ENCODE measurements at regions not wholly inside any gene's neighbourhood (a gene's known extent, or its start where the extent isn't known, plus 50 kb on each side); places are given as distances from the start of the nearest gene placed in this dataset.

- TF ChIP-seq CTCF (conservative IDR thresholded peaks at IDR 0.05; ENCODE audit: low read length) (no peak), EZH2phosphoT487 (IDR thresholded peaks at IDR 0.05; ENCODE audit: borderline replicate concordance, low read depth, low read length) (no peak)
Measured at GRCh38 chr5:120152931-120153330, 311.2 kb upstream of the PRR16 start.

Data from OCI-LY7 (cell line).